ENCODE measurements at regions not wholly inside any gene's neighbourhood (a gene's known extent, or its start where the extent isn't known, plus 50 kb on each side); places are given as distances from the start of the nearest gene placed in this dataset.

DNA sequence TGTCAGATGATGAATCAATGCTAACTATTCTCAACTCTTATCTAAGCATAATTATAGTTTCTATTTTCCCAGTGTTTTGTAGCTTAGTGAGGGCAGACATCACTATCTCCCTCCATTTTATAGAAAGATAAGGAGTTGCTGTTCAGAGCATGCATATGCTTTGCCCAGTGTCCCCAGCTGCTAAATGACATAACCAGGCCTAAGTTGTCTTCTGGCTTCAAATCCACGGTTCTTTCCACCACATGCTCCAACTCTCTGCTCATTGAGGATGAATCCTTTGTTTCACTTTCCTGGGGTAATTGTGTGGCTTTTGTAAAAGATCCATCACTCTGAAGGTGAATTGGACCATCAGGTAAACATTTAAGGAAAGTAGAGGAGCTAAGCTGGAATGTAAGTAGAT lies 134.0 kb downstream of the SNX10 start:
- H4K8ac ChIP-seq (ENCODE audit: low read depth in 2 of 2, low read length in 2 of 2): no peak overlapping the region
- dilution Hi-C loops (cut with HindIII; ENCODE audit: low sequenced_read_pairs, unreplicated experiment) (no loop called here), in situ Hi-C loops (cut with MboI; ENCODE audit: low sequenced_read_pairs) (no loop called here), intact Hi-C loops (cut with micrococcal nuclease) (no loop called here)
- ChIA-PET CTCF (no interaction called here), POLR2A (ENCODE audit: unreplicated experiment) (interaction anchor here (0.5 kb wide), 1 partner anchor 47 kb away, joined by 4 read pairs; no protein-coding TSS in a partner anchor)
- H3K23ac ChIP-seq (ENCODE audit: low read depth, low read length): no peak overlapping the region
- H2BK15ac ChIP-seq (ENCODE audit: low read depth, low read length): no peak overlapping the region
- no peak overlapping the region for H4K5ac ChIP-seq (ENCODE audit: low read depth, low read length)
- ATAC-seq (ENCODE audit: low read depth) (no peak), DNase-seq (no peak)
- no peaks in the 10 kb centered on the region for H4K20me1 ChIP-seq (ENCODE audit: insufficient read depth, low read length)
- no peaks in the 10 kb centered on the region for H3K4me1 ChIP-seq (ENCODE audit: control insufficient read depth, insufficient read depth, low read length)
- H2AK5ac ChIP-seq (ENCODE audit: low read depth, low read length): no peak overlapping the region
- no peak overlapping the region for H2BK20ac ChIP-seq (ENCODE audit: low read depth, low read length)
- H2AK9ac ChIP-seq (replicated peaks; ENCODE audit: low read depth, low read length, poor library complexity): no peak overlapping the region
- no peak overlapping the region for H3K9ac ChIP-seq (ENCODE audit: low read depth, low read length)
- no TSS peak for BruUV-seq (replicated peaks)
- H3K14ac ChIP-seq (replicated peaks; ENCODE audit: low read depth, low read length): no peak overlapping the region
- H3K36me3 ChIP-seq (ENCODE audit: control insufficient read depth, insufficient read depth, low read length): no peaks in the 10 kb centered on the region
- no peak overlapping the region for H3K56ac ChIP-seq (ENCODE audit: extremely low read depth, insufficient read depth, low read length)
- no peaks in the 10 kb centered on the region for H3K27me3 ChIP-seq (ENCODE audit: control insufficient read depth, insufficient read depth, low read length)
- H4K91ac ChIP-seq (ENCODE audit: insufficient read depth, low read depth, low read length): no peak overlapping the region
- no peak overlapping the region for H3K4me2 ChIP-seq (ENCODE audit: low read depth, low read length)
- H3K27ac ChIP-seq (ENCODE audit: insufficient read depth, low read length): no peak overlapping the region
- no peak overlapping the region for H2AFZ ChIP-seq (replicated peaks; ENCODE audit: low read length, poor library complexity)
- no peaks in the 10 kb centered on the region for H3K9me1 ChIP-seq (ENCODE audit: insufficient read depth, low read length)
- no peaks in the 10 kb centered on the region for H3K9me3 ChIP-seq (ENCODE audit: control insufficient read depth, insufficient read depth, low read length)
- H2BK5ac ChIP-seq (ENCODE audit: low read depth, low read length, poor library complexity, severe bottlenecking): no peak overlapping the region
- TF ChIP-seq FOS (IDR thresholded peaks at IDR 0.05; ENCODE audit: low read depth, low read length): no peak
- TF ChIP-seq RAD21 (IDR thresholded peaks at IDR 0.05; ENCODE audit: low read length): no peak
- TF ChIP-seq POLR2A (IDR thresholded peaks at IDR 0.05; ENCODE audit: low read depth, low read length): no peak
- TF ChIP-seq NFE2L2 (IDR thresholded peaks at IDR 0.05; ENCODE audit: low read depth, low read length): no peak
- TF ChIP-seq, protein P1, sequence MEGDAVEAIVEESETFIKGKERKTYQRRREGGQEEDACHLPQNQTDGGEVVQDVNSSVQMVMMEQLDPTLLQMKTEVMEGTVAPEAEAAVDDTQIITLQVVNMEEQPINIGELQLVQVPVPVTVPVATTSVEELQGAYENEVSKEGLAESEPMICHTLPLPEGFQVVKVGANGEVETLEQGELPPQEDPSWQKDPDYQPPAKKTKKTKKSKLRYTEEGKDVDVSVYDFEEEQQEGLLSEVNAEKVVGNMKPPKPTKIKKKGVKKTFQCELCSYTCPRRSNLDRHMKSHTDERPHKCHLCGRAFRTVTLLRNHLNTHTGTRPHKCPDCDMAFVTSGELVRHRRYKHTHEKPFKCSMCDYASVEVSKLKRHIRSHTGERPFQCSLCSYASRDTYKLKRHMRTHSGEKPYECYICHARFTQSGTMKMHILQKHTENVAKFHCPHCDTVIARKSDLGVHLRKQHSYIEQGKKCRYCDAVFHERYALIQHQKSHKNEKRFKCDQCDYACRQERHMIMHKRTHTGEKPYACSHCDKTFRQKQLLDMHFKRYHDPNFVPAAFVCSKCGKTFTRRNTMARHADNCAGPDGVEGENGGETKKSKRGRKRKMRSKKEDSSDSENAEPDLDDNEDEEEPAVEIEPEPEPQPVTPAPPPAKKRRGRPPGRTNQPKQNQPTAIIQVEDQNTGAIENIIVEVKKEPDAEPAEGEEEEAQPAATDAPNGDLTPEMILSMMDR (conservative IDR thresholded peaks at IDR 0.05; ENCODE audit: low read depth, low read length): no peak
- no peak for TF ChIP-seq MAZ (IDR thresholded peaks at IDR 0.05; ENCODE audit: borderline replicate concordance, low read depth, low read length)
- TF ChIP-seq CEBPB (IDR thresholded peaks at IDR 0.05; ENCODE audit: low read depth, low read length): no peak
- TF ChIP-seq USF2 (IDR thresholded peaks at IDR 0.05; ENCODE audit: low read depth, low read length): no peak
- no peak for TF ChIP-seq CHD1 (IDR thresholded peaks at IDR 0.05; ENCODE audit: low read depth, low read length)
- TF ChIP-seq RFX5 (IDR thresholded peaks at IDR 0.05; ENCODE audit: low read depth, low read length): no peak
- TF ChIP-seq, protein P2, sequence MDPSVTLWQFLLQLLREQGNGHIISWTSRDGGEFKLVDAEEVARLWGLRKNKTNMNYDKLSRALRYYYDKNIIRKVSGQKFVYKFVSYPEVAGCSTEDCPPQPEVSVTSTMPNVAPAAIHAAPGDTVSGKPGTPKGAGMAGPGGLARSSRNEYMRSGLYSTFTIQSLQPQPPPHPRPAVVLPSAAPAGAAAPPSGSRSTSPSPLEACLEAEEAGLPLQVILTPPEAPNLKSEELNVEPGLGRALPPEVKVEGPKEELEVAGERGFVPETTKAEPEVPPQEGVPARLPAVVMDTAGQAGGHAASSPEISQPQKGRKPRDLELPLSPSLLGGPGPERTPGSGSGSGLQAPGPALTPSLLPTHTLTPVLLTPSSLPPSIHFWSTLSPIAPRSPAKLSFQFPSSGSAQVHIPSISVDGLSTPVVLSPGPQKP (IDR thresholded peaks at IDR 0.05; ENCODE audit: borderline replicate concordance, low read depth, low read length): no peak
- no peak for TF ChIP-seq RCOR1 (IDR thresholded peaks at IDR 0.05; ENCODE audit: insufficient replicate concordance, low read length)
- TF ChIP-seq BHLHE40 (IDR thresholded peaks at IDR 0.05; ENCODE audit: low read depth, low read length): no peak
- no peak for TF ChIP-seq MXI1 (IDR thresholded peaks at IDR 0.05; ENCODE audit: borderline replicate concordance, low read depth, low read length)
- TF ChIP-seq SMC3 (IDR thresholded peaks at IDR 0.05; ENCODE audit: low read depth, low read length): no peak
- TF ChIP-seq MAFK (IDR thresholded peaks at IDR 0.05; ENCODE audit: low read depth, low read length): no peak
- no peak overlapping the region for H3K18ac ChIP-seq (ENCODE audit: low read depth, low read length)
- H3K4me3 ChIP-seq (ENCODE audit: insufficient read depth, low read depth, low read length): no peak overlapping the region
- H3K4ac ChIP-seq (ENCODE audit: low read depth, low read length): no peak overlapping the region
- no peaks in the 10 kb centered on the region for H3K79me1 ChIP-seq (ENCODE audit: low read depth in 1 of 2, low read length in 2 of 2)
- no peak overlapping the region for H2BK120ac ChIP-seq (ENCODE audit: low read depth, low read length)
- no CpG with 5 or more reads among the region's 1 CpG for WGBS, 2 experiments (ENCODE audit: extremely low coverage in 2 of 2, insufficient read length in 1 of 2)
